Heart right ventricle (tissue), 16 donors: ENCODE measurements at regions not wholly inside any gene's neighbourhood (a gene's known extent, or its start where the extent isn't known, plus 50 kb on each side); places are given as distances from the start of the nearest gene placed in this dataset.

ENCODE experiments used
- ATAC-seq, 8 donors: fragments of 200-7000 bp; cut with Tn5 transposase; one replicate each; pipeline ENCODE4 v1.9.1; 2020; ENCODE audit warnings: mild to moderate bottlenecking in 8 of 8, moderate library complexity in 8 of 8, moderate number of reproducible peaks in 1 of 8
- DNase-seq, 2 donors: peaks; one replicate each; pipeline ENCODE4 v3.0.0-alpha.2; 2020
- H3K27ac ChIP-seq, 10 donors: fragments of 200-600 bp; sonication (generic) in 2 of 10; one replicate each; pipeline versions ENCODE4 v1.5.0 to v1.8.0; 2020 to 2022; ENCODE audit warnings: mild to moderate bottlenecking in 3 of 10
- H3K27me3 ChIP-seq, 7 donors: fragments of 200-600 bp; one replicate each; pipeline ENCODE4 v1.8.0; 2021 to 2022; ENCODE audit warnings: mild to moderate bottlenecking in 2 of 7
- H3K36me3 ChIP-seq, 9 donors: fragments of 200-600 bp; sonication (generic) in 1 of 9; one replicate each; pipeline versions ENCODE4 v1.5.0 to v1.8.0; 2020 to 2022; ENCODE audit warnings: mild to moderate bottlenecking in 2 of 9
- H3K4me1 ChIP-seq, 9 donors: fragments of 200-600 bp; sonication (generic) in 1 of 9; one replicate each; pipeline versions ENCODE4 v1.5.0 to v1.8.0; 2020 to 2022; ENCODE audit warnings: mild to moderate bottlenecking in 4 of 9
- H3K4me3 ChIP-seq, 10 donors: fragments of 200-600 bp; sonication (generic) in 2 of 10; one replicate each; pipeline versions ENCODE4 v1.5.0 to v1.8.0; 2020 to 2022; ENCODE audit warnings: mild to moderate bottlenecking in 7 of 10, moderate library complexity in 2 of 10
- H3K9me3 ChIP-seq, 11 donors: fragments of 200-600 bp in 10 of 11; sonication (generic) in 2 of 11; one replicate each; pipeline versions ENCODE4 v1.5.0 to v1.8.0; 2013 to 2022; ENCODE audit warnings: mild to moderate bottlenecking in 2 of 11, control low read depth in 1 of 11, moderate library complexity in 1 of 11
- CTCF ChIP-seq, 9 donors: fragments of 200-600 bp; sonication (generic) in 2 of 9; IDR thresholded peaks; one replicate each; pipeline versions ENCODE4 v1.5.0 to v1.8.0; 2021 to 2022; ENCODE audit warnings: antibody characterized with exemption in 9 of 9, mild to moderate bottlenecking in 5 of 9, moderate library complexity in 1 of 9
- WGBS, 2 donors: extraction: QIAGEN DNeasy Blood & Tissue Kit; methylation state at CpG; one replicate each; pipeline ENCODE4 v1.1.7; 2013; ENCODE audit warnings: inconsistent platforms in 1 of 2; 5-methylcytosine and 5-hydroxymethylcytosine counted together
- intact Hi-C, 10 donors: fragments of 100-400 bp; cut with DNase I; formaldehyde crosslinking; loops; one replicate each; pipeline versions ENCODE4 v1.11.1 to v1.14.2; 2022
- donor health status: Arrhythmogenic right ventricular cardiomyopathy.
- donor health status: ischemic (EF 13 %, LVEDD 7.1; RV severe dilation, severe dysfunction).
- donor health status: healthy with polysubstance abuse.
- donor health status: DM: no; HTN: yes; CAD: no.
- donor health status: DM: no; HTN: no; CAD: no.
- donor health status: ischemic (EF 25% LVEDD 6.9; RV normal size, moderate dysfunction).
- donor health status: ischemic (EF 25% LVEDD 5.7; RV mildly dilated, moderate dysfunction).
- donor health status: healthy.
- donor health status: DM: yes; HTN: yes; CAD: no.
- donor health status: Ischemic cardiomyopathy.
- donor health status: ischemic (EF 35%, LVEDD 5.7; RV mildly dilated, moderate dysfunction).
- donor health status: nonischemic (EF 11% LVEDD 7.7; RV severe dilation, severe dysfunction).
- donor health status: DM: yes; HTN: yes; CAD: no.
- donor health status: PGD.
- donor health status: ischemic (EF 29% LVEDD 5.4; RV normal size, mild dysfunction).
- donor health status: nonischemic (EF 23%, LVEDD 6.1; RV moderate dilation, normal function).

DNA sequence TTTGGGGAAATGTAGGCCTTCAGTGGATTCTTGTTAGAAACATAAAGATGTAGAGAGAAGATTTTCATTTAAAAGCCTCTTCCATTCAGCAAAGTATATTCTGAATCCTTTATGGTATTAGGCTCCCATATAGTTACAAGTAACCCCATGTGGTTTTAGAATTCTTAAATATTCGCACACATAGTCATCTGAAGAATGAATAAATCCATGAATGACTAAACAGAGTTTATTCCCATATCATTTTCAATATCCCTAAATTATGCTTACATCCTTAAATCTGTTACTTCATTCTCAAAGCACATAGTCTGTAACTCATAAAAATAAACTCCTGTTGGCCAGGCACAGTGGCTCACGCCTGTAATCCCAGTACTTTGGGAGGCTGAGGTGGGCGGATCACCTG is 962.1 kb downstream of the KCNJ18 start:
- no peak for DNase-seq
- Histone ChIP-seq H3K4me3 (no peak overlapping the region), H3K9me3 (peaks cover 0 to 31% (median 0%) of the 10 kb centered on the region in 11 donors), H3K27ac (no peak overlapping the region), H3K4me1 (no peaks in the 10 kb centered on the region), H3K27me3 (no peaks in the 10 kb centered on the region), H3K36me3 (no peaks in the 10 kb centered on the region)
- no peak for ATAC-seq
- TF ChIP-seq CTCF (IDR thresholded peaks at IDR 0.05) = no peak
- intact Hi-C loops = loop anchor here in 1 of 10 donors (10.0 kb wide), 1 partner anchor 60 kb away; no protein-coding TSS in a partner anchor
- WGBS, 2 donors = 54 to 58% methylated on average over 3 of the region's 3 CpGs

DNA sequence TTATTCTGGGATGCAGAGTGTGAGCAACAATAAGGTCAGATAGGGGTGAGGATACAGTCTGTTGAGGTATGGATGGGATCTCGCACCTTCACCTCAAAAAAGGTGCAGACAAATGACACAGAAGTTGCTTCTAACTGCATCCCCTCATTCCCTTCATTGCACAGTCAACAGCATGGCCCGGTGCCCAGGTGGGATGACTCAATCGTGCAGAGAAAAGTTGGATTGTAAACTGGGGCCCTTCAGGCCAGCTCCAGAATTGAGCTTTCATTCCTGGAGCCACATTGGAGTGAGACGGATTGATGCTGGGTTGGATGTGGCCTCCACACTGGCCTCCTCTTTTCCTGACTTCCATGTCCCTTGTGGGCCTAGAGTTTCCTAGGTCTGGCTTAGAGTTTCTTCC is 977.4 kb downstream of the KCNJ18 start:
- Histone ChIP-seq H3K4me1 (no peaks in the 10 kb centered on the region), H3K4me3 (no peak overlapping the region), H3K27me3 (no peaks in the 10 kb centered on the region), H3K36me3 (no peaks in the 10 kb centered on the region), H3K9me3 (peaks cover 0 to 37% (median 0%) of the 10 kb centered on the region in 11 donors), H3K27ac (no peak overlapping the region)
- WGBS, 2 donors = 66 to 67% methylated on average over 4 of the region's 4 CpGs
- TF ChIP-seq CTCF (IDR thresholded peaks at IDR 0.05) = no peak
- intact Hi-C loops = no loop called here
- no peak for DNase-seq
- no peak for ATAC-seq

- ATAC-seq = no peak
- no peak for TF ChIP-seq CTCF (IDR thresholded peaks at IDR 0.05)
These were observed 978.8 kb downstream of the KCNJ18 start for GRCh38 chr17:22671110-22671509.

GRCh38 chr17:22692066-22692805 is 999.9 kb downstream of the KCNJ18 start:
- intact Hi-C loops = no loop called here
- ATAC-seq = no peak
- H3K4me1 ChIP-seq = no peaks in the 10 kb centered on the region
- H3K27me3 ChIP-seq = no peaks in the 10 kb centered on the region
- H3K36me3 ChIP-seq = no peaks in the 10 kb centered on the region
- no peak for DNase-seq
- no peak for TF ChIP-seq CTCF (IDR thresholded peaks at IDR 0.05)
- no peak overlapping the region for H3K4me3 ChIP-seq
- 83% methylated on average over 35 of the region's 35 CpGs for WGBS, 2 donors
- H3K27ac ChIP-seq = no peak overlapping the region
- peaks cover 0 to 53% (median 0%) of the 10 kb centered on the region in 11 donors for H3K9me3 ChIP-seq

More at GRCh38 chr17:22671110-22671509, 978.8 kb downstream of the KCNJ18 start:
- no peaks in the 10 kb centered on the region for H3K36me3 ChIP-seq
- no peak for DNase-seq
- no peak overlapping the region for H3K4me3 ChIP-seq
- no peaks in the 10 kb centered on the region for H3K27me3 ChIP-seq
- H3K9me3 ChIP-seq = peaks cover 0 to 50% (median 0%) of the 10 kb centered on the region in 11 donors
- intact Hi-C loops = no loop called here
- WGBS, 2 donors = 80 to 81% methylated on average over 7 of the region's 7 CpGs
- no peak overlapping the region for H3K27ac ChIP-seq
- H3K4me1 ChIP-seq = no peaks in the 10 kb centered on the region
